HEK293 (cell line): ENCODE measurements at regions not wholly inside any gene's neighbourhood (a gene's known extent, or its start where the extent isn't known, plus 50 kb on each side); places are given as distances from the start of the nearest gene placed in this dataset.

ENCODE experiments used
- CTCF ChIA-PET: fragments of 350-600 bp; formaldehyde crosslinking; extraction: SDS; loops from one replicate; lab custom pipeline; 2021; ENCODE audit warnings: antibody characterized with exemption; lab: Yijun Ruan, JAX
- POLR2A ChIA-PET: fragments of 300-600 bp; formaldehyde crosslinking; extraction: SDS; loops from one replicate; lab custom pipeline; 2020; ENCODE audit warnings: antibody characterized with exemption, inconsistent platforms; lab: Yijun Ruan, JAX
- H3K27ac ChIP-seq: fragments of 200-500 bp; sonication (Bioruptor generic); 2 replicates; pipeline ENCODE4 v1.5.1; 2014; ENCODE audit warnings: low read depth, low read length, control low read depth, inconsistent platforms; ENCODE audit errors: extremely low read depth
- H3K36me3 ChIP-seq, 2 experiments: fragments of 200-500 bp in 1 of 2; sonication (Bioruptor generic) in 1 of 2; 1 replicate in 1 of 2; 2 replicates in 1 of 2; pipeline ENCODE4 v1.5.1; 2014 to 2017; ENCODE audit warnings: inconsistent platforms in 2 of 2, low read length in 2 of 2; ENCODE audit not compliant: control insufficient read depth in 2 of 2, insufficient read depth in 1 of 2
- H3K4me1 ChIP-seq: fragments of 200-500 bp; sonication (Bioruptor generic); 2 replicates; pipeline ENCODE4 v1.5.1; 2014; ENCODE audit warnings: mild to moderate bottlenecking, low read length, inconsistent platforms; ENCODE audit not compliant: control insufficient read depth, insufficient read depth
- H3K4me3 ChIP-seq: 2 replicates; pipeline ENCODE4 v1.5.1; 2011; ENCODE audit warnings: low read depth, mild to moderate bottlenecking, control low read depth, low read length, moderate library complexity
- H3K9me3 ChIP-seq: fragments of 200-500 bp; sonication (Bioruptor generic); 2 replicates; pipeline ENCODE4 v1.5.1; 2014; ENCODE audit warnings: low read depth, low read length, inconsistent platforms; ENCODE audit not compliant: control insufficient read depth, insufficient read depth
- GLIS2 ChIP-seq: fragments of 450-650 bp; formaldehyde crosslinking; IDR thresholded peaks from 2 replicates; pipeline ENCODE4 v1.5.1; 2016; ENCODE audit warnings: missing biosample characterization, missing genetic modification characterization
- HOXA7 ChIP-seq: sonication (generic); formaldehyde crosslinking; IDR thresholded peaks from 2 replicates; pipeline ENCODE4 v1.8.1; 2022; ENCODE audit warnings: missing genetic modification reagents, borderline replicate concordance
- MZF1 ChIP-seq: fragments of 450-650 bp; formaldehyde crosslinking; IDR thresholded peaks from 2 replicates; pipeline ENCODE4 v1.5.1; 2017; ENCODE audit warnings: missing biosample characterization, missing genetic modification characterization, borderline replicate concordance
- PRDM1 ChIP-seq: fragments of 450-650 bp; formaldehyde crosslinking; IDR thresholded peaks from 2 replicates; pipeline ENCODE4; 2016; ENCODE audit warnings: missing biosample characterization, missing genetic modification characterization
- PRDM10 ChIP-seq: fragments of 450-650 bp; formaldehyde crosslinking; IDR thresholded peaks from 2 replicates; pipeline ENCODE4 v1.5.1; 2016; ENCODE audit warnings: missing biosample characterization, missing genetic modification characterization
- YY1 ChIP-seq: fragments of 450-650 bp; formaldehyde crosslinking; IDR thresholded peaks from 2 replicates; pipeline ENCODE4 v1.5.1; 2018; ENCODE audit warnings: missing biosample characterization, missing genetic modification characterization
- YY2 ChIP-seq: fragments of 450-650 bp; formaldehyde crosslinking; IDR thresholded peaks from 2 replicates; pipeline ENCODE4 v1.5.1; 2016; ENCODE audit warnings: missing biosample characterization, missing genetic modification characterization
- ZFP37 ChIP-seq: fragments of 450-650 bp; formaldehyde crosslinking; IDR thresholded peaks from 2 replicates; pipeline ENCODE4 v1.5.1; 2016; ENCODE audit warnings: missing biosample characterization, missing genetic modification characterization
- ZNF221 ChIP-seq: fragments of 450-650 bp; formaldehyde crosslinking; IDR thresholded peaks from 2 replicates; pipeline ENCODE4 v1.5.1; 2017; ENCODE audit warnings: missing biosample characterization, missing genetic modification characterization, borderline replicate concordance
- ZNF223 ChIP-seq: fragments of 450-650 bp; formaldehyde crosslinking; IDR thresholded peaks from 2 replicates; pipeline ENCODE4 v1.5.1; 2016; ENCODE audit warnings: missing biosample characterization, missing genetic modification characterization
- ZNF24 ChIP-seq: fragments of 450-650 bp; formaldehyde crosslinking; IDR thresholded peaks from 2 replicates; pipeline ENCODE4 v1.5.1; 2016; ENCODE audit warnings: missing biosample characterization, missing genetic modification characterization
- ZNF248 ChIP-seq: fragments of 450-650 bp; formaldehyde crosslinking; IDR thresholded peaks from 2 replicates; pipeline ENCODE4 v1.5.1; 2017; ENCODE audit warnings: missing biosample characterization, missing genetic modification characterization
- ZNF274 ChIP-seq, 2 experiments: fragments of 200-500 bp in 1 of 2; fragments of 450-650 bp in 1 of 2; sonication (Bioruptor generic) in 1 of 2; formaldehyde crosslinking in 1 of 2; IDR thresholded peaks; 2 replicates each; pipeline versions ENCODE4 v1.5.1 to v1.6.1; 2014 to 2016; ENCODE audit warnings: borderline replicate concordance in 1 of 2, inconsistent platforms in 1 of 2, low read length in 1 of 2, missing biosample characterization in 1 of 2, missing genetic modification characterization in 1 of 2
- ZNF529 ChIP-seq: fragments of 450-650 bp; formaldehyde crosslinking; IDR thresholded peaks from 2 replicates; pipeline ENCODE4 v1.5.1; 2017; ENCODE audit warnings: missing genetic modification characterization, missing biosample characterization; ENCODE audit not compliant: insufficient replicate concordance
- ZNF549 ChIP-seq: fragments of 450-650 bp; IDR thresholded peaks from 2 replicates; pipeline ENCODE4 v1.5.1; 2018; ENCODE audit warnings: missing biosample characterization, missing genetic modification characterization, mild to moderate bottlenecking, inconsistent platforms, moderate library complexity
- ZNF623 ChIP-seq: fragments of 450-650 bp; formaldehyde crosslinking; IDR thresholded peaks from 2 replicates; pipeline ENCODE4 v1.5.1; 2016; ENCODE audit warnings: missing biosample characterization, missing genetic modification characterization
- ZNF629 ChIP-seq: fragments of 450-650 bp; formaldehyde crosslinking; IDR thresholded peaks from 2 replicates; pipeline ENCODE4 v1.5.1; 2017; ENCODE audit warnings: missing biosample characterization, missing genetic modification characterization
- ZNF654 ChIP-seq: fragments of 450-650 bp; formaldehyde crosslinking; IDR thresholded peaks from 2 replicates; pipeline ENCODE4 v1.5.1; 2016; ENCODE audit warnings: low read depth, missing biosample characterization, missing genetic modification characterization
- ZNF658 ChIP-seq: fragments of 450-650 bp; formaldehyde crosslinking; IDR thresholded peaks from 2 replicates; pipeline ENCODE4; 2016; ENCODE audit warnings: missing biosample characterization, missing genetic modification characterization
- ZNF660 ChIP-seq: fragments of 450-650 bp; IDR thresholded peaks from 2 replicates; pipeline ENCODE4 v1.5.1; 2018; ENCODE audit warnings: missing biosample characterization, mild to moderate bottlenecking, missing genetic modification characterization
- ZNF670 ChIP-seq: fragments of 450-650 bp; formaldehyde crosslinking; IDR thresholded peaks from 2 replicates; pipeline ENCODE4 v1.5.1; 2016; ENCODE audit warnings: missing biosample characterization, missing genetic modification characterization, low read depth
- ZNF777 ChIP-seq: fragments of 450-650 bp; formaldehyde crosslinking; IDR thresholded peaks from 2 replicates; pipeline ENCODE4 v1.5.1; 2017; ENCODE audit warnings: missing biosample characterization, missing genetic modification characterization, borderline replicate concordance
- ZNF792 ChIP-seq: fragments of 450-650 bp; formaldehyde crosslinking; IDR thresholded peaks from 2 replicates; pipeline ENCODE4 v1.5.1; 2016; ENCODE audit warnings: missing biosample characterization, missing genetic modification characterization
- ZSCAN23 ChIP-seq: fragments of 450-650 bp; formaldehyde crosslinking; IDR thresholded peaks from 2 replicates; pipeline ENCODE4 v1.5.1; 2016; ENCODE audit warnings: missing biosample characterization, missing genetic modification characterization
- ZXDB ChIP-seq: fragments of 450-650 bp; formaldehyde crosslinking; IDR thresholded peaks from 2 replicates; pipeline ENCODE4 v1.5.1; 2016; ENCODE audit warnings: missing biosample characterization, missing genetic modification characterization

- TF ChIP-seq YY1 (tag by site-specific recombination): no peak
Measured at GRCh38 chrX:82695066-82695465, 813.0 kb upstream of the POU3F4 start (continued).

GRCh38 chrX:82703551-82703950 is 804.5 kb upstream of the POU3F4 start:
- ChIA-PET POLR2A (no interaction called here), CTCF (no interaction called here)
- H3K9me3 ChIP-seq: no peaks in the 10 kb centered on the region; the same call in 1 of the 2 replicates
- no peaks in the 10 kb centered on the region for H3K4me1 ChIP-seq
- no peak overlapping the region for H3K27ac ChIP-seq
- H3K4me3 ChIP-seq: no peak overlapping the region
- H3K36me3 ChIP-seq: no peaks in the 10 kb centered on the region
- TF ChIP-seq ZNF274 (IDR thresholded peaks at IDR 0.05; ENCODE audit: low read length): no peak
- no peak for TF ChIP-seq ZNF274 (tag by site-specific recombination; IDR thresholded peaks at IDR 0.05; ENCODE audit: borderline replicate concordance)
- no peak for TF ChIP-seq PRDM10 (tag by site-specific recombination)
- no peak for TF ChIP-seq ZNF777 (tag by site-specific recombination)
- no peak for TF ChIP-seq YY2
- TF ChIP-seq ZNF660 (tag by site-specific recombination): no peak

- POLR2A ChIA-PET: no interaction called here
Measured at GRCh38 chrX:82711457-82711856, 796.6 kb upstream of the POU3F4 start.

GRCh38 chrX:82721891-82722290 is 786.2 kb upstream of the POU3F4 start:
- CTCF ChIA-PET: no interaction called here
- Histone ChIP-seq H3K9me3 (no peaks in the 10 kb centered on the region), H3K36me3 (no peaks in the 10 kb centered on the region), H3K27ac (no peak overlapping the region), H3K4me1 (no peaks in the 10 kb centered on the region), H3K4me3 (no peak overlapping the region)
- POLR2A ChIA-PET: no interaction called here
- TF ChIP-seq ZNF658 (tag by site-specific recombination) (no peak), ZNF623 (tag by site-specific recombination) (no peak), ZSCAN23 (tag by site-specific recombination) (no peak), ZNF529 (tag by site-specific recombination) (no peak), MZF1 (tag by site-specific recombination) (no peak), ZNF223 (no peak), HOXA7 (CRISPR knock-in tag) (no peak), ZNF24 (tag by site-specific recombination) (no peak), ZNF654 (tag by site-specific recombination) (no peak), ZNF792 (tag by site-specific recombination) (no peak), ZNF629 (no peak), PRDM1 (tag by site-specific recombination) (no peak), ZNF221 (tag by site-specific recombination) (no peak), ZNF549 (no peak), PRDM10 (tag by site-specific recombination) (no peak), ZNF248 (tag by site-specific recombination) (no peak), ZXDB (tag by site-specific recombination) (no peak)

More at GRCh38 chrX:82711457-82711856, 796.6 kb upstream of the POU3F4 start:
- TF ChIP-seq ZNF670 (tag by site-specific recombination): no peak
- TF ChIP-seq GLIS2 (tag by site-specific recombination): no peak
- TF ChIP-seq ZFP37: no peak
- Histone ChIP-seq H3K9me3 (no peaks in the 10 kb centered on the region), H3K27ac (no peak overlapping the region), H3K4me1 (0 out of 2 replicates have a peak, but pooled peaks cover 2% of the 10 kb centered on the region), H3K4me3 (no peak overlapping the region), H3K36me3 (no peaks in the 10 kb centered on the region)
- CTCF ChIA-PET: no interaction called here
